ENCODE measurements at regions not wholly inside any gene's neighbourhood (a gene's known extent, or its start where the extent isn't known, plus 50 kb on each side); places are given as distances from the start of the nearest gene placed in this dataset.

- DNase-seq (ENCODE audit: low read depth), result no peak
Measured at GRCh38 chr5:7015586-7016256, 302.5 kb downstream of the TENT4A start.

GRCh38 chr5:7016999-7017747 lies 303.9 kb downstream of the TENT4A start:
- no peak for DNase-seq (ENCODE audit: low read depth)

GRCh38 chr5:7018198-7018597 lies 305.0 kb downstream of the TENT4A start:
- DNase-seq (ENCODE audit: low read depth), result no peak

- no peak for DNase-seq (ENCODE audit: low read depth)
Measured at GRCh38 chr5:7018601-7019000, 305.4 kb downstream of the TENT4A start.

- no peak for DNase-seq (ENCODE audit: low read depth)
Measured at GRCh38 chr5:7036192-7036835, 323.1 kb downstream of the TENT4A start.

- no peak for DNase-seq (ENCODE audit: low read depth)
Measured at GRCh38 chr5:7039074-7039473, 325.8 kb downstream of the TENT4A start.

- no peak for DNase-seq (ENCODE audit: low read depth)
Measured at GRCh38 chr5:7040111-7040510, 326.9 kb downstream of the TENT4A start.

GRCh38 chr5:7043797-7044196 lies 330.6 kb downstream of the TENT4A start:
- no peak for DNase-seq (ENCODE audit: low read depth)

- no peak for DNase-seq (ENCODE audit: low read depth)
Measured at GRCh38 chr5:7047511-7048261, 334.5 kb downstream of the TENT4A start.

GRCh38 chr5:7050986-7051385 lies 337.8 kb downstream of the TENT4A start:
- DNase-seq (ENCODE audit: low read depth), result no peak

GRCh38 chr5:7053125-7053524 lies 339.9 kb downstream of the TENT4A start:
- no peak for DNase-seq (ENCODE audit: low read depth)

GRCh38 chr5:7053528-7054209 lies 340.4 kb downstream of the TENT4A start:
- DNase-seq (ENCODE audit: low read depth), result no peak

GRCh38 chr5:7066471-7067235 lies 329.3 kb upstream of the ADCY2 start:
- DNase-seq (ENCODE audit: low read depth), result no peak

GRCh38 chr5:7068156-7068555 lies 327.8 kb upstream of the ADCY2 start:
- DNase-seq (ENCODE audit: low read depth), result no peak

GRCh38 chr5:7068899-7069298 lies 327.0 kb upstream of the ADCY2 start:
- DNase-seq (ENCODE audit: low read depth), result no peak

- DNase-seq (ENCODE audit: low read depth), result no peak
Measured at GRCh38 chr5:7072188-7072587, 323.8 kb upstream of the ADCY2 start.

- DNase-seq (ENCODE audit: low read depth), result no peak
Measured at GRCh38 chr5:7073666-7074065, 322.3 kb upstream of the ADCY2 start.

- DNase-seq (ENCODE audit: low read depth), result no peak
Measured at GRCh38 chr5:7074176-7074575, 321.8 kb upstream of the ADCY2 start.

GRCh38 chr5:7075470-7075869 lies 320.5 kb upstream of the ADCY2 start:
- DNase-seq (ENCODE audit: low read depth), result no peak

GRCh38 chr5:7078101-7078500 lies 317.8 kb upstream of the ADCY2 start:
- DNase-seq (ENCODE audit: low read depth), result no peak

GRCh38 chr5:7078901-7079300 lies 317.0 kb upstream of the ADCY2 start:
- no peak for DNase-seq (ENCODE audit: low read depth)

All from stromal cell of bone marrow (primary cell).